Choroid plexus epithelial cell (primary cell): ENCODE measurements at regions not wholly inside any gene's neighbourhood (a gene's known extent, or its start where the extent isn't known, plus 50 kb on each side); places are given as distances from the start of the nearest gene placed in this dataset.
"Not testable (repeated sequence)": the region's sequence is repeated elsewhere in the genome, so short reads cannot be mapped to it uniquely, and the experiment has no call there.

Experiments
- DNase-seq: peaks from one replicate; pipeline ENCODE4 v3.0.0-alpha.2; 2010; ENCODE audit warnings: low read depth
- H3K4me3 ChIP-seq: 2 replicates; pipeline ENCODE4 v1.5.1; 2011; ENCODE audit warnings: low read depth, mild to moderate bottlenecking, control low read depth, low read length, moderate library complexity
- TF ChIP-seq, protein P1 (sequence below): conservative IDR thresholded peaks from 2 replicates; pipeline ENCODE4 v1.5.1; 2011; ENCODE audit warnings: low read depth, mild to moderate bottlenecking, control low read depth, inconsistent platforms, low read length, moderate library complexity

DNA sequence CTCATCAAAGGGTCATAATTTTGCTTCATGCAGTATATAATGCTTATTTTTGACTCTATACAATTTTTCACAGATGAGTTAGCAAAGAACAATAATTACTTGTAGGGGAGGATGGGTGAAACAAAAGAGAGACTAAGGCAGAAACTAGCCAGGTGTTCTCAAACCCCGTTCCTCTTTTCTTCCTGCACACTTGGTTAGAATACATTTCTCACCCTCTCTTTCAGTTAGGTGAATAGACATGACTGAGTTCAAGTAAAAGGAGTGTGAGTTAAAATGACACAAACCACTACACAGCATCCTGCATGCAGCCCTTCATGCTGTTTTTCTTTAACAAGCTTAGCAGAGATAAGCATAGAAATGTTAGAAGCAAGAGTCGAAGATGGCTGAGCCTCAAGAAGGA, 922.2 kb downstream of the TBL1XR1 start:
- TF ChIP-seq, protein P1, sequence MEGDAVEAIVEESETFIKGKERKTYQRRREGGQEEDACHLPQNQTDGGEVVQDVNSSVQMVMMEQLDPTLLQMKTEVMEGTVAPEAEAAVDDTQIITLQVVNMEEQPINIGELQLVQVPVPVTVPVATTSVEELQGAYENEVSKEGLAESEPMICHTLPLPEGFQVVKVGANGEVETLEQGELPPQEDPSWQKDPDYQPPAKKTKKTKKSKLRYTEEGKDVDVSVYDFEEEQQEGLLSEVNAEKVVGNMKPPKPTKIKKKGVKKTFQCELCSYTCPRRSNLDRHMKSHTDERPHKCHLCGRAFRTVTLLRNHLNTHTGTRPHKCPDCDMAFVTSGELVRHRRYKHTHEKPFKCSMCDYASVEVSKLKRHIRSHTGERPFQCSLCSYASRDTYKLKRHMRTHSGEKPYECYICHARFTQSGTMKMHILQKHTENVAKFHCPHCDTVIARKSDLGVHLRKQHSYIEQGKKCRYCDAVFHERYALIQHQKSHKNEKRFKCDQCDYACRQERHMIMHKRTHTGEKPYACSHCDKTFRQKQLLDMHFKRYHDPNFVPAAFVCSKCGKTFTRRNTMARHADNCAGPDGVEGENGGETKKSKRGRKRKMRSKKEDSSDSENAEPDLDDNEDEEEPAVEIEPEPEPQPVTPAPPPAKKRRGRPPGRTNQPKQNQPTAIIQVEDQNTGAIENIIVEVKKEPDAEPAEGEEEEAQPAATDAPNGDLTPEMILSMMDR: no peak
- no peak overlapping the region for H3K4me3 ChIP-seq
- DNase-seq: no peak

DNA sequence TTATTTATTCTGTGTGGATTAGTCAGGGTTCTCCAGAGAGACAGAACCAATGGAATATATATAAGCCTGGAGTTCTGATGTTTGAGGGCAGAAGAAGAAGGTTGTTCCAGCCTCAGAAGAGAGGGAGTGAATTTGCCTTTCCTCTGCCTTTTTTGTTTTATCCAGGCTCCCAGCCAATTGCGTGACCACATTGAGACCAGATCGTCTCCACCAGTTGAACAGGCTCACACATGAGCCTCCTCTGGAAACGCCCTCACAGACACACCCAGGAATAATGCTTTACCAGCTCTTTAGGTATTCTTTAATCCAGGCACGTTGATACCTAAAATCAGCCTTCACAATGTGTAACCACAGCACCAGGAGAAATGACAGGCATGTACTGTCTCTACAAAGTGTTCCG, 923.1 kb downstream of the TBL1XR1 start:
- TF ChIP-seq, protein P1: no peak
- DNase-seq: no peak
- no peak overlapping the region for H3K4me3 ChIP-seq

DNA sequence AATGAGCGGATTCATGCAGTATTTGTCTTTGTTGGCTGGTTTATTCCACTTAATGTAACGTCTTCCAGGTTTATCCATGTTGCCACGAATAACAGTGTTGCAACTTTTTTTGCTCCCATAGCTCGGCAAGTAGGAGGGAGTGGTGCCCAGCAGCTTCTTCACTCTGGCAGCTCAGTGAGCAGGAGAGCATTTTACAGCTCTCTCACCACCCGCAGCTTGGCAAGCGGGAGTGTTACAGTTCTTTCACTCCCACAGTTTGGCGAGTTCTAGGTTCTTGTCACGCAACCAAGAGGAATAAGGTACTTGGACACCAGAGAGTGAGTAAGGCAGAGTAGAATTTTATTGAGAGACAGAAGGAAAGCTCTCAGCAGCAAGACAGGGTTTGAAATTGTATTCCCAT, 935.2 kb downstream of the TBL1XR1 start:
- H3K4me3 ChIP-seq: no peak overlapping the region
- no peak for DNase-seq
- TF ChIP-seq, protein P1: no peak

DNA sequence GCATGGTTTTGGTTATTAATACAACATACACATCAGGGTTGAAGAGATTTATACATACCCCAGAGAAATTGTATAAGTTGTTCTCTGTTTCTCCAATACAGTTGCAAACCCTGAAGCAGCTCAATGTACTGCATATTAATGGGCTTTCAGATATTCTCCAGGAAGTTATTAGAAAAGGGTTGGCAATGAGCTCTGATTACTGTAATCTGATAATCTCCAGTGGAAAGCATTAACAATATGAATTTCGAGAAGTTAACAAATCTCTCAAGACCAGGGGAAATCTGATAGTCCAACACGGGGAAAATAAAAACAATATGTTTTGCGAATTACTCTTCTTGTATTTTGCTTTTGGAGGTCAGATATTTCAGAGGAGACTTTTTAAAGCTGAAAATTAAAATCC, 950.1 kb downstream of the TBL1XR1 start:
- no peak overlapping the region for H3K4me3 ChIP-seq
- DNase-seq: no peak
- TF ChIP-seq, protein P1: no peak

DNA sequence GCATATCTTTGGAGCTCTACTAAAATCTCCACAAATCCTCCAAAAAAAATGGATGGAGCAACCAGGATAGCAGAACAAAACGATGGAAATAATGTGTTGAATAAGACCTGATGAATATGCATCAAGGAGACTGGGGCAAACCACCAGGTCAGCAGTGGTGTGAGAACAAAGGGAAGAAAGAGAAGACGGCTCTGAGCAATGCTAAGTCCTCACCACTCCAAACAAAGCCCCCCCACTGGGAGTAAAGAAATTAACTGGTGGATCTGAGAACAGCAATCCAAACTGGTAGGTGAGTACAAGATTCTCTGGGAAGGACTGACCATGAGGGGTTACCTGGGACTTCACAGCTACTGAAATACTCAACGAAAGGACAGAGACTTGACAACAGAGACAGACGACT, 977.3 kb downstream of the TBL1XR1 start:
- DNase-seq: no peak

DNA sequence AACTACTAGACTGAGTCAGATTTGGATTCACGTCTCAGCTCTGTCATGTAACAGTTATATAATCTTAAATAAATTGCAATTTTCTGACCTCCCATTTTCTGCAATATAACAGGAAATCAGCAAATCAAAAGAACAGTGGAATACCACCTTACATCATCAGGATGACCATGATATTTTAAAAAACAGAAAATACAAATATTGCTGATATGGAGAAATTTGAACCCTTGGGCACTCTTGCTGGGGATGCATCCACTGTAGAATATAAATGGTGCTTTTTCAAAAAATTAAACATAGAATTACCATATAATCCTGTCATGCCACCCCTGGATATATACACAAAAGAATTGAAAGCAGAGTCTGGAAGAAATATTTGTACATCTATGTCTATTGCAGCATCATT, 982.5 kb downstream of the TBL1XR1 start:
- no peak for DNase-seq
- TF ChIP-seq, protein P1: no peak

More for the DNA sequence above, 977.3 kb downstream of the TBL1XR1 start:
- H3K4me3 ChIP-seq: no peak overlapping the region
- TF ChIP-seq, protein P1: no peak

DNA sequence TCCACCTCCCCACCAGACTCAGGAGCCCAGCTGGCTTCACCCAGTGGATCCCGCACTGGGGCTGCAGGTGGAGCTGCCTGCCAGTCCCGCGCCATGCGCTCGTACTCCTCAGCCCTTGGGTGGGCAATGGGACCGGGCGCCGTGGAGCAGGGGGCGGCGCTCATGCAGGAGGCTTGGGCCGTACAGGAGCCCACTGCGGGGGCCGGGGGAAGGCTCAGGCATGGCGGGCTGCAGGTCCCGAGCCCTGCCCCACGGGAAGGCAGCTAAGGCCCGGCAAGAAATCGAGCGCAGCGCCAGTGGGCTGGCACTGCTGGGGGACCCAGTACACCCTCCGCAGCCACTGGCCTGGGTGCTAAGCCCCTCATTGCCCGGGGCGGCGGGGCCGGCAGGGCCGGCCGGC, 984.0 kb downstream of the TBL1XR1 start:
- H3K4me3 ChIP-seq, DNase-seq: not testable (repeated sequence)

More for the DNA sequence above, 982.5 kb downstream of the TBL1XR1 start:
- H3K4me3 ChIP-seq: no peak overlapping the region

DNA sequence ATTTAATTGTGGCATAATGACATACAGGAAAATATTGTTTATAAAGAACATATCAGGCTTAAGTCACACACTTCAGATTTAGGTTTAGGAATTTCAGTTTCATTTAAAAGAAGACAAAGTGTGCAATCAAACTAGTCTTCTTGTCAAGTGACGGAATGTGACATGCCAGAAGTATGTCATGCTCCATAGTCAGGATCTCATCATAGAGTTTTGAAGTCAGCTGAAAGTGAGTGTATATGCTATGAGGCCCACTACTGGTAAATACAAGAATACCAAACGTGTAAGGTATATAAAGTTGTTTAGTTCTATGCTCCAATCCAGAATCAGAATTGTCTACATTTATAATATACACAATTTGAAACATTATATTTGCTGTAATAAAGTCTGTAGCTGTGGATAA, 988.4 kb downstream of the TBL1XR1 start:
- H3K4me3 ChIP-seq: no peak overlapping the region
- TF ChIP-seq, protein P1: no peak
- DNase-seq: no peak
